Body of pancreas (tissue), 4 donors: ENCODE measurements at regions not wholly inside any gene's neighbourhood (a gene's known extent, or its start where the extent isn't known, plus 50 kb on each side); places are given as distances from the start of the nearest gene placed in this dataset.

Experiments used
- POLR2A ChIP-seq, 3 donors: fragments of 450-650 bp; IDR thresholded peaks; one replicate each; pipeline ENCODE4 v1.6.1; 2016; ENCODE audit warnings: antibody characterized with exemption in 3 of 3, mild to moderate bottlenecking in 2 of 3
- TF ChIP-seq, protein P1 (sequence below), 7 experiments: fragments of 450-650 bp in 4 of 7; fragments of 200-600 bp in 3 of 7; sonication (generic) in 3 of 7; IDR thresholded peaks; one replicate each; pipeline ENCODE4 v1.5.1; 2016 to 2019; ENCODE audit warnings: antibody characterized with exemption in 7 of 7

DNA sequence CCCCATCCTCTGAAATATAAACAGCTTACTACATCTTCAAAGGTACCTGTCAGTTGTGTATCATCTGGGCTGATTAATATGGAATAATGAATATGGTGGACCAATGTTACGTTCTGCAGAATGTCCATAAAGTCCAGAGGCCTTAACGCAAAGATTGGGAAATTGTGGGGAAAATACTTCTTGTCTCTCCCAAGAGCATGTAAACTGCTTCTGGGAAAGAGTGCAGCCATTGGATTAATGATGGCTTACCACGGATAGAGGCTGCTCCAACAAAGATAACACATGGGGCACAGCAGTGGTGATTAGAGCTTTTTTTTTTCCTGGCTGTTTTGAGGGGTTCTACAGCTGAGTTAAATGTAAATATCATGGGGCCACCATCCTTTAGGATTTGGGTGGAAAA is 340.4 kb upstream of the AKR1E2 start:
- TF ChIP-seq, protein P1, sequence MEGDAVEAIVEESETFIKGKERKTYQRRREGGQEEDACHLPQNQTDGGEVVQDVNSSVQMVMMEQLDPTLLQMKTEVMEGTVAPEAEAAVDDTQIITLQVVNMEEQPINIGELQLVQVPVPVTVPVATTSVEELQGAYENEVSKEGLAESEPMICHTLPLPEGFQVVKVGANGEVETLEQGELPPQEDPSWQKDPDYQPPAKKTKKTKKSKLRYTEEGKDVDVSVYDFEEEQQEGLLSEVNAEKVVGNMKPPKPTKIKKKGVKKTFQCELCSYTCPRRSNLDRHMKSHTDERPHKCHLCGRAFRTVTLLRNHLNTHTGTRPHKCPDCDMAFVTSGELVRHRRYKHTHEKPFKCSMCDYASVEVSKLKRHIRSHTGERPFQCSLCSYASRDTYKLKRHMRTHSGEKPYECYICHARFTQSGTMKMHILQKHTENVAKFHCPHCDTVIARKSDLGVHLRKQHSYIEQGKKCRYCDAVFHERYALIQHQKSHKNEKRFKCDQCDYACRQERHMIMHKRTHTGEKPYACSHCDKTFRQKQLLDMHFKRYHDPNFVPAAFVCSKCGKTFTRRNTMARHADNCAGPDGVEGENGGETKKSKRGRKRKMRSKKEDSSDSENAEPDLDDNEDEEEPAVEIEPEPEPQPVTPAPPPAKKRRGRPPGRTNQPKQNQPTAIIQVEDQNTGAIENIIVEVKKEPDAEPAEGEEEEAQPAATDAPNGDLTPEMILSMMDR (IDR thresholded peaks at IDR 0.05): no peak
- TF ChIP-seq POLR2A (IDR thresholded peaks at IDR 0.05): no peak
